ENCODE measurements at regions not wholly inside any gene's neighbourhood (a gene's known extent, or its start where the extent isn't known, plus 50 kb on each side); places are given as distances from the start of the nearest gene placed in this dataset.

DNA sequence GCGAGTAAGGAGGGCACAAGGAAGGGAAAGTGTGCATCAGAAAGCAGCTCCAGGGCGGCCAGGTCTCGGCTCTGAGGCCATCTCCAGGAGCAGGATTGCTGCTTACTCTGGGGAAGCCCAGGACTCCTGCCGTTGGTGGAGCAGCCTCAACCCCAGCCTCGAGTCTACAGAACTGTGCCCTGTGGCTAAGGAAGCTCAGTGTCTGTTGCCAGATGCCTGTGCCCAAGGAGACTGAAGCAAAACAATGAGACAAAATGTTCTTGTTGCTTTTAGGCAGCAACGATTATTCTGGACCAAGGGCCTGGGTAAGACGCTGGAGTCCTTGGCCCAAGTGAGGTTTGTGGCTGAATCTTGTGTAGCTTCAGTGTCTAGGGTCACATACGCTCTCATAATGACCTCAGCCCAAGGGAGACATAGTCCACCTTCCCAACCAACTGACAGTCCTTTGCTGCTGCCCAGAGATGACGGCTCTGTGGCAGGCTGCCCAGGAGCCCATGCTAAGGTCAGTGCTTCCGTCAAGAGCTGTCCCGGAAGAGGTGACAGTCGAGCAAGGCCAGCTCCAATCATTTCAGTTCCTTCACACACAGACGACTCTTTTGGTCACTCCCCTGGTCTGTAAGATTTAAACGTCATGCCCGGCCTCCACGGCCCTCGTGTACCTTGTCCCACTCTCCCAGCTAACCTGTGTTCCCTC, 223.8 kb downstream of the TTC32 start:
- TF ChIP-seq, protein P1, sequence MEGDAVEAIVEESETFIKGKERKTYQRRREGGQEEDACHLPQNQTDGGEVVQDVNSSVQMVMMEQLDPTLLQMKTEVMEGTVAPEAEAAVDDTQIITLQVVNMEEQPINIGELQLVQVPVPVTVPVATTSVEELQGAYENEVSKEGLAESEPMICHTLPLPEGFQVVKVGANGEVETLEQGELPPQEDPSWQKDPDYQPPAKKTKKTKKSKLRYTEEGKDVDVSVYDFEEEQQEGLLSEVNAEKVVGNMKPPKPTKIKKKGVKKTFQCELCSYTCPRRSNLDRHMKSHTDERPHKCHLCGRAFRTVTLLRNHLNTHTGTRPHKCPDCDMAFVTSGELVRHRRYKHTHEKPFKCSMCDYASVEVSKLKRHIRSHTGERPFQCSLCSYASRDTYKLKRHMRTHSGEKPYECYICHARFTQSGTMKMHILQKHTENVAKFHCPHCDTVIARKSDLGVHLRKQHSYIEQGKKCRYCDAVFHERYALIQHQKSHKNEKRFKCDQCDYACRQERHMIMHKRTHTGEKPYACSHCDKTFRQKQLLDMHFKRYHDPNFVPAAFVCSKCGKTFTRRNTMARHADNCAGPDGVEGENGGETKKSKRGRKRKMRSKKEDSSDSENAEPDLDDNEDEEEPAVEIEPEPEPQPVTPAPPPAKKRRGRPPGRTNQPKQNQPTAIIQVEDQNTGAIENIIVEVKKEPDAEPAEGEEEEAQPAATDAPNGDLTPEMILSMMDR (IDR thresholded peaks at IDR 0.05; ENCODE audit: low read length): no peak
- no peak for TF ChIP-seq EZH2 (IDR thresholded peaks at IDR 0.05; ENCODE audit: borderline replicate concordance, low read length)

Data from OCI-LY1 (cell line).